ENCODE measurements at regions not wholly inside any gene's neighbourhood (a gene's known extent, or its start where the extent isn't known, plus 50 kb on each side); places are given as distances from the start of the nearest gene placed in this dataset.

GRCh38 chr2:66721776-66722175, 286.9 kb downstream of the MEIS1 start:
- DNase-seq: no peak

DNA sequence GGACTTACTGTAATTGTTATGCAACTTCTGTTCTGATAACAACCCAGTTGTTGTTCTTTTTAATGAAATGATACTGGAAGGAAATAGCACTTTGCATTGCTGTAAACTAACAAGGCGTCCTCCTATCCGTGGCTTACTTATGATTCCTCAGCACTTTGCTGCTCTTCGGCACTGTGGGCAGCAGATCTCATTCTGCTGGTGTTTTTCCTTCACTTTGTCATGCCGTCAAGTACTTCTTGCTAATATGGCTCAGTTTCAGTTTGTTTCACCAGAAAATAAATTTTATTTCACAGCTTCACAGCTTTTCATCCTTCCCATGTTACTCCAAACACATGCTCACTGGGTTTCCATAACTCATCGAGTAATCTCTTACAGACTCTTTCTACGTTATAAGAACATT, 289.3 kb downstream of the MEIS1 start:
- no peak for DNase-seq

DNA sequence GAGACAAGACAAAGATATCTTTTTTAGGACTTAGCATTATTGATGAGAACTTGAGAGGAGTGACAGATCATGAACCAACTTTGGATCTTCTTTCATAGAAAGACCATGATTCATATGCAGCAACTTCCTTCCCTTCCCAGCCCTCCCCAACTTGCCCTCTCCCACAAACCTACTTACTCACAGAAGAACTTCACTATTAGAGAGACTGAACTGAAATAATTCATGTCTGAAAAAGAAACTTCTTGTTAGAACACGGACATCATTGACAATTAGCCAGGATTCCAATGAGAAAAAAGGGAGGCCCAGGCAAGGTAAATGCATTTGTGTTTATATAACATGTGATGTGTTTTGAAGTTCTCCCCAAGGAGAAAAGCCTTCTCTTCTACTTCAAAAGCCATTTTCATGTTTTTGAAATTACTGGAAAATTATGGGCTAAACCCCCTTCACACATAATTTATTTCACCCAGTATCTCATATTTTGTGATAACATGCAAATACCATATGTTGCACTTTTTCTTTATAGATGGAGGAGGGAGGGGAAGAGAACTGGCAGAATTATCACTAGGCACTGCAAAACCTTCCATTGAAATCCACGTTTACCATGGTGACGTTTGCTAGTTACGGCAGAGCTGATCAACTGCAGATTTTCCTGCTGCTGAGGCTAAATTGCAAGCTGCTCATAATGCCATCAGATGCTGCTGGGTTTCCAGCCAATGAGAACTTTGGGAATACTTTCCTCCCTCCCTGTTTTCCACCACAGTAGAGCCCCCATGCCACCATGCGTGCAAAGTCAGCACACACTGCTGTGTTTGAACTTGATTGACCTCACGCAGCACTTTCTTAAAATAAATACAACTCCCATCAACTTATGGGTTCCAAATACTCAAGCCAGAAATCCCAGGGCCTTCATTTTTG, 294.7 kb downstream of the MEIS1 start:
- DNase-seq: no peak

DNA sequence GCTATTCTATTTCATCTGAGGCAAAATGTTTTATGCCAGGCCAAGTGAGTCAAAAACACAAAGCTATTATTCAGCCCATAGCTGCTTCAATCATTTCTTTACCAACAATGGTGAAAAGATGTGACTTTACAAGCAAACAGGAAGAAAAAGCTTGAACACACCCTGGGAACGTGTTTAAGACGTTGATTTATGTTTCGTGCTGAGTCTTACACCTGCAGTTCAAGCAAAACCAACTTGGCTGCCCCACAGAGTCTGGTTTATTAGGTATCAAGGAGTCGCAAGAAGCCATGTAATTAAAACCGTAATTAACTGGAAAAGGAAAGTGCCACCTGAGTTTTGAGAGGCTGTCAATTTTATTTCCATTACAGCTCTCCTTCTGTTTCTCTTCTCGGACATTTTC, 295.5 kb downstream of the MEIS1 start:
- DNase-seq: no peak

DNA sequence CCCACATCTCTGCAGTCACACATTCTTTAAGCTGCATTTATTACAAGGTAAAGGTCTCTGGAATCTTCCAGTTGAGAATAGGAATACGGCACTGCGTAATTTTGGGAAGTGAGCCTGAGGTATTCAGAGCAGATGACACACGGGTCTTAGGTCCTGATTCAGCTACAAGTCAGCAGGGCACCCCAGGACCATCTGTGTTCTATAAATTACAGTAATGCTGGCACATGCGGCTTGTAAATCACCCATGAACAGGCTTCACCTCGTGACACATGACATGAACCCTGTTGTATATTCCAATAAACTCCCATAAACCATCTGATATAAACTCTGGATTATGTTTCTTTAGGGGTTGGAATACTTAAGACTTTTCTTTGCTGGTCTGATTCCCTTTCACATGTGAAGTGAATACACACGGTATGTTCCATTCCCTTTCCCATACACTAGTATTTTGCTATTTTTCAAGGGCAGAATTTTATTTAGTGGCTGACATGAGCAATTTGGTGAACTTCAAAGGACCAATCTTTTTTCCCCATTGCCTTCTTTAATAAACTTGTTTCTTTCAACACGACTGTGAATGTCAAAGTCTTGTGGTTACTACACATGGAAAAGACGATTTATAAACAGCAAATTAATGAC, 298.6 kb downstream of the MEIS1 start:
- no peak for DNase-seq

DNA sequence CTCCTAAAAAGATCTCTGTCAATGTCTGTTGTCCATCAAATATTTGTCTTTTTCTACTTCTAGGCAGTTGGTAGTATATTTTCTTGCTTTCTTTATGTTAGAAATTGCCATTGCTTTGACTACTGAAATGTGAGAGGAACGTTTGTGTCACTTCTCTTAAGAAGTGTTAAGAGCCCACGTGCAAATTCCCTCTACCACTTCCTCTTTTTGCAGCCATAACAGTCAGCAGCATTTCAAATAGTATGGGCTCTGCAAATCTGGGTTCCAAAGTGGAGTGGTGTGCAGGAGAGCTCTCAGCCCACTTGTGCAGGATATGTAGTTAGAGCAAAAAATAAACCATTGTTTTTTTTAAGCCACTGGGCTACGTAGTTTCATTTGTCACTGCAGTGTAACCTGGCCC, 314.0 kb downstream of the MEIS1 start:
- DNase-seq: no peak

GRCh38 chr2:66749566-66749965, 314.6 kb downstream of the MEIS1 start:
- DNase-seq: no peak

- DNase-seq: no peak
Measured at GRCh38 chr2:66753257-66753656, 318.3 kb downstream of the MEIS1 start.

DNA sequence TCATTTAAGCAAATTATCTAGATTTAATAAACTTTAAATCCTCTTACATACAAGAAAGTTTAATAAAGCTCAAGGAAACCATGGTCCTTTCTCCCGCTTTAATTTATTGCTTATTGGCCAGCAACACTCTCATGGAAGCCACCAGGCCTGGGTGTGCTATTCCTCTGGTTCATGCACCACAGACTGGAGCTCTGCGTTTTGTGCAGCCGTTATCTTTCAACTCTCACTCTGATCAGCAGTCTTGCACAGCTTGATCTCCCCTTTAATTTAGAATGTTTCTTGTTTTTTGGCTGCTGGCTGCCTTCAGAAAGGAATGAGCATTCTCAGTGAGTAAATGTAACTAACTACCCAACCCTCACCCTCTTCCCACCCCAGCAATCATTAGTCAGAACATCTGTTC, 318.7 kb downstream of the MEIS1 start:
- no peak for DNase-seq

DNA sequence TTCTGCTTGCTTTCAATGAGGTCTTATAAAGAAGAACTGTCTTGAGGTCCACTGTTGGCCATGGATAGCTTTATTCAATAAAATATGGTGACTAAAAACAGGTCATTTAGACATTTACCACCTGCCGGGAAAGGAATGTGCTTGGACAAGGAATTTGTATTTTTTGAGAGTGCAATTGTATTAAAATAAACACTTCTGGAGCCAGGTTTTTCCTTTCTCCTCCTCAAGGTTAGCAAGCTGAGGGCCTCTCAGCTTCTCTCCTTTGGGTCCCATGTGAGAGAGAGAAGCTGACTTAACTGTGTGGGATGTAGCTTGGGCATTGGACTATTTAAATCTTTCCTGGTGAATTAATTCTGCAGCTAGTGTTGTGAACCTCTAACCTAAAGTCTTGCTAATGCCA, 321.0 kb downstream of the MEIS1 start:
- DNase-seq: no peak

DNA sequence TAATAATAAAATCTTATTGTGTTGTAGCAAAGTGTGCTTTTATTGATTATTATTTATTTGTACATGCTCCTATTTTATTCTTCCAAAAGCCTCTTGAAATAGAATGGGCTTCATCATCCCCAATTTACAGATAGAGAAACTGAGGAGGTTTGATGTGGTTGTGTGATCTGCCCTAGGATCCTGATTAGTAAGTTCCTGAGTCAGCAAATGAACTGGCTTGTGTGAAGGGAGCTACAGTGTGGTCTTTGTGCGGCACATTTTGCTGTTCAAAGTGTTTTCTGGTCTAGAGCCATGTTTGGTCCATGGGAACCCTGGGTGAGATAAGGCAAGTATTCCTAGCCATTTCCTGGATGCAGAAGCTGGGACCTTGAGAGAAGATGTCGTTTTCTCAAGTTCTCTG, 326.9 kb downstream of the MEIS1 start:
- DNase-seq: no peak

DNA sequence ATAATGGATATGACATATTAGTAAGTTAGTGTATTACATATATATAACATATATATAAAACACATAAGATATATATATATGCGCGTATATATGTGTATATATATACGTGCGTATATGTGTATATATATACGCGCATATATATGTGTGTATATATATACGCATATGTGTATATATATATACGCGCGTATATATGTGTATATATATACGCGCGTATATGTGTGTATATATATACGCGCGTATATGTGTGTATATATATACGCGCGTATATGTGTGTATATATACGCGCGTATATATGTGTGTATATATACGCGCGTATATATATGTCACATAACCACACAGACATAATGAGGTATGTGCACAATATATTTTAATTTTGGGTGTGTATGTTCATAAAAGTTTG, 327.8 kb downstream of the MEIS1 start:
- DNase-seq: no peak

DNA sequence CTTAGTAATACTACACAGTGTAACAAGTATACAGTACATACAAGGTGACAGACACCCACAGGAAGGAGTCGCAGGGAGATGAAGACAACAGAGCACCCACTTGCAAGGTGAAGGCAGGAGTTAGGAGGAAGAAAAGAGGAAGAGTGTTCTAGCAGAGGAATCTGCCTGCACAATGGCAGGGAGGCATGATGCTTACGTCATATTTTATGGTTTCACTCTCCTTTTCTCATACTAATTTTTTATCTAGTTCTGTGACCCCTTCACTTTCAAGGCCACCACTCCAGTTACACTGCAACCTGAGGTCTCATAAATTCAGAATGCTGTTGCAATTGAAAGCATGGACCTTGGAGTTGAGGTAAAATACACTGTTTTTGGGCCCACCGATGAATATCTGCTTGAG, 331.7 kb downstream of the MEIS1 start:
- DNase-seq: no peak

GRCh38 chr2:66771359-66771976, 336.5 kb downstream of the MEIS1 start:
- no peak for DNase-seq

DNA sequence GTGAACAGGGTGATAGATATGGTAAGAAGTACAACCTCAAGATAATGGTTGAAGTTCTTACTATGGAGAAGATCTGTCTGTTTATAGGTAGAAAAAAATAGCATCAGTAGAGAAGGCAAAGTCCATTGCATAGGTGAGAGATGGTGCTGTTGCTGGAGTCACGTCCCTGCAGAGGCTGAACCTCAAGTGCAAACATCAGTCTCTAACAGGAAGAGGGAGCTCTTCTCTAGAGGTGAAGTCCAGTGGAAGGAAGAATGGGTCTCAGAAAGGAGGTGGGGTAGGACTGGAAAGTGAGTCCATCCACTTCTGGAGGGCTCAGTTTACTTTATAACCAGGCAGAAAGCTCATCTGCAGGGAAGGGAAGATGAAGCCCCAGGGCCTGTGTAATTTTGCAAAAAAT, 337.7 kb downstream of the MEIS1 start:
- no peak for DNase-seq

GRCh38 chr2:66775730-66776422, 341.0 kb downstream of the MEIS1 start:
- DNase-seq: no peak

DNA sequence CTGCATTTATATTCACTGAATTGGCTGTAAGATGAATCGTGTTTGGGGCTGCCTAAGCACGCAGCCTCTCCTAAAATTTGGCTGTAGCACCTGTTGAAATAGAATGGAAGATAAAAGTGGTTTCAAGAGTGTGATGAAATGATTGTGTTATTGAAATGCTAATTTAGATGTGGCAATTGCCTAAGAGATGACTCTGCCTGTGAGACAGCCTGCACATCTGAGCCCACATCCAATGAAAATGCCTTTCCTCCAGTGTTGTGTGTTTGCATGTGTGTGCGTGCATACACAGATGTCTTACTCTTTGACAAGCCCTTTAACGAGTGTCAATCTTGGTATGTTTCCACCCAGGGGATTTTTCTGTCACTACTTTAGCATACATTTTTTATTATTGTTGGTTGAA, 346.9 kb downstream of the MEIS1 start:
- DNase-seq: no peak

- DNase-seq: no peak
Measured at GRCh38 chr2:66782780-66783361, 347.9 kb downstream of the MEIS1 start.

DNA sequence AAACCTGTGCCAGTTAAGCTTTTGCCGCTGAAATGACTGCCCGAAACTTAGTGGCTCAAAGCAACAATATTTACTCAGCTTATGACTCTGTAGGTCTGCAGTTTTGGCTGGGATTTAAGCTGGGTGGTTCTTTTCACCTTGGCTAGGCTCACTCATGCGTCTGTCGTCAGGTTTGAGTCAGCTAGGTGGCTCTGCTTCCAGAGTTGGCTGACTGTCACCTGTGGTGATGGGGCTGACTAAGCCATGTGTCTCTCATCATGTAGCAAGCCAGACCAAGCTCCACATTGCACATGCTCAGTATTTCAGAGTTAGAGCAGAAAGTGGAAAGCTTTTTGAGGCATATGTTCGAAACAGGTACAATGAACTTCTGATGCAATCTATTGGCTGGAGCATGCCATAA, 354.8 kb downstream of the MEIS1 start:
- no peak for DNase-seq

GRCh38 chr2:66790651-66791181, 355.8 kb downstream of the MEIS1 start:
- no peak for DNase-seq

DNA sequence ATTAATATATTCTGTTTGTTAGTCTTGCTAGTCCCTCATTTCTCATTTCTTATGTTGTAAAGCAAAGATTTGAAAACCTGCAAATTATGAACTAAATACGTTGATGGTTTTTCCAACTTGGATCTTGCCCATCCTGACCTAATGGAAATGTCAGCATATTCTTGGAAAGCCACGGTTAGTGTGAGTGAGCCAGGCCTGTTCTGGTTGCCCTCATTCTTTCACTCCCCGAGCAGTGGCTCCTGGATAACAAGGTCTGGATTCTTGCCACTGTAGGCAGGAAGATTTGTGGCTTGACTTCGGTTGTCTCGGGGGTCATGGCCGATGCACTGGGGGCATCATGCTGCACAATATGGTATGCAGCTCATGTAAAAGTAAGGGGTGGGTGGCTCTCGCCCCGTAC, 359.1 kb downstream of the MEIS1 start:
- DNase-seq: no peak

DNA sequence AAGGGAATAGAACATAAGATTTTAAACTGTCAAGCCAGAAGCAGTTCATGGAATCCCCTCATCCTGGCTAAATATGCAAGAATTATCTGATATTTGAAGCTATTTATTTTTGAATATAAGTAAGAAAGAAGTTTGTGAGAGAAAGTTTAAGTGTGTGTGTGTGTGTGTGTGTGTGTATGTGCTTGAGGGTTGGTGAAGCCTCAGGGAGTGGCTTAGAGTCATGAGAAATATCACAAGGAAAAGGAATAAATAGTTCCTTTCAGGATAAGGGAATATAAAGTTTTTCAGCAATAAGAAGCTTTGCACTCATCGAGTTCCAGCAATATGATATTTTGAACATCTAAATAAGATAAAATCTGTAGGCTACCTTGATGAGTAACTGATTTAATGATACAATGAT, 359.6 kb downstream of the MEIS1 start:
- no peak for DNase-seq

DNA sequence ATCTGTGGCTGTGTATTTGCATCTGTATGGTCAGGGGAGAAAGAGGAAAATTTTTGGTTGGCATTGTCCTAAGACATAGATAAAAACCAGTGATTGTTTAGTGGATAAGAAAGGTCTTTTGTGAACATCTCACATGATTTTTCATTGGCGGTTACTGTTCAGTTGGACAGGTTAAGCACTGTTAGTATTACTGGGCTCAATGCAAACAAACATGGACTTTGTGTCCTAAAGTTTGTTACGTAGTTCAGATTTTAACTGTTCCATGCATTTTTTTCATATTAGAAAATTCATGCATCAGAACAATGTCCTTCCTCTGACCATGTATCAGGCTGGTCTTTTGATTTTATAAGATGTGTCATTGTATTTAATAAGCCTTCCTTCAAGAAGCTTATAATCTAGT, 368.0 kb downstream of the MEIS1 start:
- DNase-seq: no peak

All from activated CD4-positive, alpha-beta T cell treated with anti-CD3 and anti-CD28 coated beads, Interleukin-2, Interleukin-6, amounts not matched to agents 100 ng/mL and 50 ng/mL, durations not matched to agents 16 hours and 8 hours (primary cell).